Neural cell (in vitro differentiated cells): ENCODE measurements at regions not wholly inside any gene's neighbourhood (a gene's known extent, or its start where the extent isn't known, plus 50 kb on each side); places are given as distances from the start of the nearest gene placed in this dataset.

Source experiments
- H2AFZ ChIP-seq: fragments of 200-600, 300-800 bp; sonication (generic), shearing (Covaris generic); 2 replicates; pipeline ENCODE4 v1.6.0; 2014; ENCODE audit warnings: low read depth, mild to moderate bottlenecking, antibody characterized with exemption, low read length, moderate library complexity
- H3F3A ChIP-seq: fragments of 200-600 bp; shearing (Covaris generic); 2 replicates; pipeline ENCODE4 v1.6.1; 2016; ENCODE audit warnings: mild to moderate bottlenecking, moderate library complexity, mixed read lengths, antibody characterized with exemption, low read length; ENCODE audit not compliant: insufficient read depth, poor library complexity, severe bottlenecking
- H3K27ac ChIP-seq: fragments of 200-600, 300-800 bp; sonication (generic), shearing (Covaris generic); 2 replicates; pipeline ENCODE4 v1.5.1; 2014; ENCODE audit warnings: mild to moderate bottlenecking, low read length, moderate library complexity
- H3K27me3 ChIP-seq: fragments of 300-800, 200-600 bp; sonication (generic), shearing (Covaris generic); 2 replicates; pipeline ENCODE4 v1.6.0; 2014; ENCODE audit warnings: mild to moderate bottlenecking, low read depth, low read length, moderate library complexity; ENCODE audit not compliant: insufficient read depth
- H3K36me3 ChIP-seq: fragments of 300-800, 200-600 bp; sonication (generic), shearing (Covaris generic); 2 replicates; pipeline ENCODE4 v1.5.1; 2014; ENCODE audit warnings: mild to moderate bottlenecking, antibody characterized with exemption, low read length, moderate library complexity; ENCODE audit not compliant: insufficient read depth
- H3K4me2 ChIP-seq: fragments of 300-800, 200-600 bp; sonication (generic), shearing (Covaris generic); 2 replicates; pipeline ENCODE4 v1.6.0; 2014; ENCODE audit warnings: mild to moderate bottlenecking, low read length
- H3K4me3 ChIP-seq: fragments of 300-800, 200-600 bp; sonication (generic), shearing (Covaris generic); 2 replicates; pipeline ENCODE4 v1.5.1; 2014; ENCODE audit warnings: mild to moderate bottlenecking, low read length, moderate library complexity
- H3K79me2 ChIP-seq: fragments of 200-600 bp; shearing (Covaris generic); replicated peaks from 2 replicates; pipeline ENCODE4 v1.6.0; 2014; ENCODE audit warnings: mild to moderate bottlenecking, low read length, moderate library complexity; ENCODE audit not compliant: insufficient read depth
- H3K9ac ChIP-seq: fragments of 300-800, 200-600 bp; sonication (generic), shearing (Covaris generic); 2 replicates; pipeline ENCODE4 v1.6.1; 2016; ENCODE audit warnings: mild to moderate bottlenecking, low read length, mixed read lengths
- H3K9me2 ChIP-seq: fragments of 200-600 bp; shearing (Covaris generic); 2 replicates; pipeline ENCODE4 v1.6.1; 2016; ENCODE audit warnings: mild to moderate bottlenecking, low read length, mixed read lengths; ENCODE audit not compliant: insufficient read depth
- H3K9me3 ChIP-seq: fragments of 200-600, 300-800 bp; sonication (generic), shearing (Covaris generic); 2 replicates; pipeline ENCODE4 v1.6.1; 2016; ENCODE audit warnings: mild to moderate bottlenecking, mixed run types, low read length, moderate library complexity, mixed read lengths
- H4K20me1 ChIP-seq: fragments of 200-600 bp; shearing (Covaris generic); 2 replicates; pipeline ENCODE4 v1.6.1; 2016; ENCODE audit warnings: mild to moderate bottlenecking, mixed run types; ENCODE audit not compliant: insufficient read depth
- CTCF ChIP-seq: fragments of 450-650 bp; IDR thresholded peaks from 2 replicates; pipeline ENCODE4 v1.5.1; 2014; ENCODE audit warnings: antibody characterized with exemption, mild to moderate bottlenecking, moderate library complexity; ENCODE audit not compliant: poor library complexity, severe bottlenecking
- EP300 ChIP-seq: fragments of 450-650 bp; conservative IDR thresholded peaks from 2 replicates; pipeline ENCODE4 v1.6.1; 2014; ENCODE audit warnings: antibody characterized with exemption, mild to moderate bottlenecking, moderate library complexity; ENCODE audit not compliant: poor library complexity, severe bottlenecking
- EZH2 ChIP-seq: fragments of 200-600, 300-800 bp; shearing (Covaris generic), sonication (generic); IDR thresholded peaks from 2 replicates; pipeline ENCODE4 v1.6.1; 2014; ENCODE audit warnings: antibody characterized with exemption, low read length, borderline replicate concordance, mild to moderate bottlenecking; ENCODE audit not compliant: insufficient read depth, poor library complexity, severe bottlenecking
- MXI1 ChIP-seq: fragments of 450-650 bp; conservative IDR thresholded peaks from 2 replicates; pipeline ENCODE4 v1.6.1; 2014; ENCODE audit warnings: antibody characterized with exemption, mild to moderate bottlenecking; ENCODE audit not compliant: poor library complexity, severe bottlenecking
- POLR2AphosphoS5 ChIP-seq: IDR thresholded peaks from 2 replicates; pipeline ENCODE4 v1.6.1; 2012
- RAD21 ChIP-seq: fragments of 450-650 bp; conservative IDR thresholded peaks from 2 replicates; pipeline ENCODE4 v1.6.1; 2014; ENCODE audit warnings: antibody characterized with exemption, mild to moderate bottlenecking, moderate library complexity
- REST ChIP-seq: IDR thresholded peaks from 2 replicates; pipeline ENCODE4 v1.6.1; 2012; ENCODE audit warnings: borderline replicate concordance
- SMC3 ChIP-seq: fragments of 450-650 bp; conservative IDR thresholded peaks from 2 replicates; pipeline ENCODE4 v1.6.1; 2014; ENCODE audit warnings: antibody characterized with exemption, mild to moderate bottlenecking, moderate library complexity; ENCODE audit not compliant: poor library complexity
- TAF1 ChIP-seq: IDR thresholded peaks from 2 replicates; pipeline ENCODE4 v1.6.1; 2012; ENCODE audit warnings: low read depth

GRCh38 chr3:18080198-18080689 is 337.8 kb upstream of the TBC1D5 start:
- H3K27me3 ChIP-seq: no peaks in the 10 kb centered on the region
- no peaks in the 10 kb centered on the region for H4K20me1 ChIP-seq
- no peak overlapping the region for H2AFZ ChIP-seq
- no peaks in the 10 kb centered on the region for H3K9me3 ChIP-seq
- no peak overlapping the region for H3K4me2 ChIP-seq
- H3K9me2 ChIP-seq: no peaks in the 10 kb centered on the region
- no peak overlapping the region for H3K27ac ChIP-seq
- H3K9ac ChIP-seq: no peak overlapping the region
- TF ChIP-seq EP300 (no peak), SMC3 (no peak), TAF1 (no peak), REST (no peak), EZH2 (no peak), RAD21 (no peak), MXI1 (no peak), CTCF (no peak), POLR2AphosphoS5 (no peak)
- H3K36me3 ChIP-seq: no peaks in the 10 kb centered on the region
- H3F3A ChIP-seq: no peaks in the 10 kb centered on the region
- H3K4me3 ChIP-seq: no peak overlapping the region
- H3K79me2 ChIP-seq: no peaks in the 10 kb centered on the region

- H3K9me2 ChIP-seq: no peaks in the 10 kb centered on the region
- no peaks in the 10 kb centered on the region for H3K36me3 ChIP-seq
- no peaks in the 10 kb centered on the region for H3K27me3 ChIP-seq
- no peaks in the 10 kb centered on the region for H3F3A ChIP-seq
- H3K79me2 ChIP-seq: no peaks in the 10 kb centered on the region
- TF ChIP-seq EZH2 (no peak), MXI1 (no peak), RAD21 (no peak), EP300 (no peak), TAF1 (no peak), SMC3 (no peak), CTCF (no peak), REST (no peak), POLR2AphosphoS5 (no peak)
- H3K4me2 ChIP-seq: no peak overlapping the region
- no peak overlapping the region for H3K27ac ChIP-seq
- H3K9me3 ChIP-seq: no peaks in the 10 kb centered on the region
- H2AFZ ChIP-seq: no peak overlapping the region
- H3K4me3 ChIP-seq: no peak overlapping the region
- H3K9ac ChIP-seq: no peak overlapping the region
- H4K20me1 ChIP-seq: no peaks in the 10 kb centered on the region
Measured at GRCh38 chr3:18079739-18080138, 337.3 kb upstream of the TBC1D5 start.
